ENCODE measurements at regions not wholly inside any gene's neighbourhood (a gene's known extent, or its start where the extent isn't known, plus 50 kb on each side); places are given as distances from the start of the nearest gene placed in this dataset.

- Mint-ChIP-seq H3K4me3 (ENCODE audit: unreplicated experiment) (no peak overlapping the region), H3K27ac (ENCODE audit: unreplicated experiment) (no peak overlapping the region), H3K9me3 (ENCODE audit: unreplicated experiment) (no peaks in the 10 kb centered on the region), H3K27me3 (ENCODE audit: unreplicated experiment) (no peaks in the 10 kb centered on the region), H3K4me1 (ENCODE audit: unreplicated experiment) (peaks cover 2% of the 10 kb centered on the region), H3K36me3 (ENCODE audit: low read depth, unreplicated experiment) (no peaks in the 10 kb centered on the region)
- no peak for TF ChIP-seq CTCF (IDR thresholded peaks at IDR 0.05; ENCODE audit: unreplicated experiment)
- no peak for DNase-seq (ENCODE audit: low spot score)
Observed at GRCh38 chr11:79697905-79698304, 257.1 kb upstream of the TENM4 start.

GRCh38 chr11:79694368-79694767, 253.5 kb upstream of the TENM4 start:
- no peaks in the 10 kb centered on the region for H3K27me3 Mint-ChIP-seq (ENCODE audit: unreplicated experiment)
- no peaks in the 10 kb centered on the region for H3K36me3 Mint-ChIP-seq (ENCODE audit: low read depth, unreplicated experiment)
- no peak for TF ChIP-seq CTCF (IDR thresholded peaks at IDR 0.05; ENCODE audit: unreplicated experiment)
- H3K4me1 Mint-ChIP-seq (ENCODE audit: unreplicated experiment) = peaks cover 4% of the 10 kb centered on the region
- DNase-seq (ENCODE audit: low spot score) = no peak
- H3K4me3 Mint-ChIP-seq (ENCODE audit: unreplicated experiment) = no peak overlapping the region
- H3K27ac Mint-ChIP-seq (ENCODE audit: unreplicated experiment) = no peak overlapping the region
- no peaks in the 10 kb centered on the region for H3K9me3 Mint-ChIP-seq (ENCODE audit: unreplicated experiment)

- no peak for DNase-seq (ENCODE audit: low spot score)
- Mint-ChIP-seq H3K27me3 (ENCODE audit: unreplicated experiment) (no peaks in the 10 kb centered on the region), H3K9me3 (ENCODE audit: unreplicated experiment) (no peaks in the 10 kb centered on the region), H3K27ac (ENCODE audit: unreplicated experiment) (no peak overlapping the region), H3K4me3 (ENCODE audit: unreplicated experiment) (no peak overlapping the region), H3K4me1 (ENCODE audit: unreplicated experiment) (peaks cover 2% of the 10 kb centered on the region), H3K36me3 (ENCODE audit: low read depth, unreplicated experiment) (no peaks in the 10 kb centered on the region)
- TF ChIP-seq CTCF (IDR thresholded peaks at IDR 0.05; ENCODE audit: unreplicated experiment) = no peak
Observed at GRCh38 chr11:79691445-79691844, 250.6 kb upstream of the TENM4 start.

- Mint-ChIP-seq H3K4me3 (ENCODE audit: unreplicated experiment) (no peak overlapping the region), H3K27me3 (ENCODE audit: unreplicated experiment) (peaks cover 1% of the 10 kb centered on the region), H3K9me3 (ENCODE audit: unreplicated experiment) (no peaks in the 10 kb centered on the region), H3K27ac (ENCODE audit: unreplicated experiment) (no peak overlapping the region), H3K36me3 (ENCODE audit: low read depth, unreplicated experiment) (no peaks in the 10 kb centered on the region), H3K4me1 (ENCODE audit: unreplicated experiment) (no peaks in the 10 kb centered on the region)
- no peak for TF ChIP-seq CTCF (IDR thresholded peaks at IDR 0.05; ENCODE audit: unreplicated experiment)
- DNase-seq (ENCODE audit: low spot score) = no peak
Observed at GRCh38 chr11:79686703-79687419, 246.0 kb upstream of the TENM4 start.

GRCh38 chr11:79683930-79684329, 243.1 kb upstream of the TENM4 start:
- no peak for DNase-seq (ENCODE audit: low spot score)
- TF ChIP-seq CTCF (IDR thresholded peaks at IDR 0.05; ENCODE audit: unreplicated experiment) = no peak
- H3K36me3 Mint-ChIP-seq (ENCODE audit: low read depth, unreplicated experiment) = no peaks in the 10 kb centered on the region
- H3K9me3 Mint-ChIP-seq (ENCODE audit: unreplicated experiment) = no peaks in the 10 kb centered on the region
- H3K27ac Mint-ChIP-seq (ENCODE audit: unreplicated experiment) = no peak overlapping the region
- no peaks in the 10 kb centered on the region for H3K4me1 Mint-ChIP-seq (ENCODE audit: unreplicated experiment)
- H3K27me3 Mint-ChIP-seq (ENCODE audit: unreplicated experiment) = peaks cover 1% of the 10 kb centered on the region
- H3K4me3 Mint-ChIP-seq (ENCODE audit: unreplicated experiment) = no peak overlapping the region
